ENCODE measurements at regions not wholly inside any gene's neighbourhood (a gene's known extent, or its start where the extent isn't known, plus 50 kb on each side); places are given as distances from the start of the nearest gene placed in this dataset.

DNA sequence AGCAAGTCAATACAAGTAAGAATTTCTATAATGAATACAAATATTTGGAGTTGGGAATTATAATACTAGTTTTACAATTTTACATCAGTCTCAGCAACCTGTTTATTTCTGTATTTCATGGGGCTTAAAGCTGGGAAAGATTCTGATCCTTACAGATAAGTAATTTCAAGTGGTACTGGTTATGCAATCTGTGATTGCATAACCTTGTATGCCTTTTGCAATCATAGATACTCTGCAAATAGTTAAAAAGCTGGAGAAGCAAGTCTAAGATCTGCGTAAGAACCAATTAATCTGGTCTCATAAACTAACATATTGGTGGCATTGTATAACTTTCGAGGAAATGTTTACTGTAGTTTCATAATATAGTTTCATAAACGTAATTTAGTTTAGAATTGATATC, 198.3 kb upstream of the PGR start:
- no peaks in the 10 kb centered on the region for H3K9me3 ChIP-seq
- H3K27ac ChIP-seq, result no peak overlapping the region
- no peaks in the 10 kb centered on the region for H3K4me1 ChIP-seq
- no peaks in the 10 kb centered on the region for H3K36me3 ChIP-seq
- TF ChIP-seq CTCF (IDR thresholded peaks at IDR 0.05), result no peak
- H3K27me3 ChIP-seq, result no peaks in the 10 kb centered on the region
- no peak overlapping the region for H3K4me3 ChIP-seq
- DNase-seq (no peak), ATAC-seq (peak; percentile 20)
- intact Hi-C loops (cut with DNase I), result no loop called here

- no peaks in the 10 kb centered on the region for H3K36me3 ChIP-seq
- no peaks in the 10 kb centered on the region for H3K27me3 ChIP-seq
- no peak overlapping the region for H3K4me3 ChIP-seq
- ATAC-seq (no peak), DNase-seq (no peak)
- intact Hi-C loops (cut with DNase I), result no loop called here
- H3K4me1 ChIP-seq, result no peaks in the 10 kb centered on the region
- no peaks in the 10 kb centered on the region for H3K9me3 ChIP-seq
- no peak for TF ChIP-seq CTCF (IDR thresholded peaks at IDR 0.05)
- no peak overlapping the region for H3K27ac ChIP-seq
Measured at GRCh38 chr11:101326141-101326540, 196.5 kb upstream of the PGR start.

- H3K4me1 ChIP-seq, result no peaks in the 10 kb centered on the region
- no peak overlapping the region for H3K4me3 ChIP-seq
- ATAC-seq, result no peak
- H3K9me3 ChIP-seq, result no peaks in the 10 kb centered on the region
- H3K27ac ChIP-seq, result no peak overlapping the region
- no peak for TF ChIP-seq CTCF (IDR thresholded peaks at IDR 0.05)
- H3K27me3 ChIP-seq, result no peaks in the 10 kb centered on the region
- H3K36me3 ChIP-seq, result no peaks in the 10 kb centered on the region
- DNase-seq, result no peak
- intact Hi-C loops (cut with DNase I), result no loop called here
Measured at GRCh38 chr11:101323997-101324396, 194.4 kb upstream of the PGR start.

DNA sequence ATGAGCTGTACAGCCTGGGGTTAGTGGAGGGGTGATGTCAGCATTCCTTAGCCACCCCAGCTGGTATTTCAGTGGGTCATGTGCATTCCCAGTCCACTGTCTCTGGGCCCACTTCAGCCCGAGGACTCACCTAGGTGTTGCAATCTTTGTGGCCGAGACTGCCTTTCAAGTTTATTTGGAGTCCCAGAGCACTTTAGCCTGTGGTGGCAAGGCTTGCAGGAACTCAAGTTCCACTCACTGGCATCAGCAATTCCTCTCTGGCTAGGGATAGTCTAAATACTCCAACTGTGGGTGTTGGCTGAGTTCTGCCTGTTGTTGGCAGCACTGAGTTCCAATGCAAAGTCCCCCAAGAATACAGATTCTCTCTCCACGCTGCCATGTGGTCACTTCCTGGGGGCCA, 191.6 kb upstream of the PGR start:
- H3K4me1 ChIP-seq, result no peaks in the 10 kb centered on the region
- H3K27ac ChIP-seq, result no peak overlapping the region
- intact Hi-C loops (cut with DNase I), result no loop called here

DNA sequence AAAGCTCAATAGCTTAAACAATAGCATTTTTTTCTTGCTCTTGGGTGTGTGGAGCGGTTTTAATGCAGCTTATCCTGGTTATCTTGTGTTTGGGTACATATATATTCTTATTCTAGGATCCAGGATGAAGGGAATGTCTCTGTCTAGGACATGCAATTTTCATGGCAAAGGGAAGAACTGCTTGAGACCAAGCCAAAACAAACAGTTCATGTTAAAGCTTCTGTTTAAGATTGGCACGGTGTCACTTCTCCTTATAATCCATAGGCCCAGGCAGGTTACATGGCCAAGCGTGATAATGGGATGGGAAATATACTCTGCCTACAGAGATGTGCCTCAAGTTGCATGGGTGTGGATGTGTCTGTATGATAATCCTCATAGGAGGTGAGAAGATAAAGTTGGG, 177.1 kb upstream of the PGR start:
- intact Hi-C loops (cut with DNase I), result no loop called here
- no peaks in the 10 kb centered on the region for H3K9me3 ChIP-seq
- no peak overlapping the region for H3K4me3 ChIP-seq
- DNase-seq, result no peak
- no peaks in the 10 kb centered on the region for H3K27me3 ChIP-seq
- TF ChIP-seq CTCF (IDR thresholded peaks at IDR 0.05), result no peak
- no peak overlapping the region for H3K27ac ChIP-seq
- H3K4me1 ChIP-seq, result no peaks in the 10 kb centered on the region
- no peaks in the 10 kb centered on the region for H3K36me3 ChIP-seq
- ATAC-seq, result no peak

More for the DNA sequence above, 191.6 kb upstream of the PGR start:
- peak; percentile 12 for TF ChIP-seq CTCF (IDR thresholded peaks at IDR 0.05)
- no peaks in the 10 kb centered on the region for H3K27me3 ChIP-seq
- ATAC-seq (peak; percentile 94), DNase-seq (peak; percentile 78)
- no peaks in the 10 kb centered on the region for H3K36me3 ChIP-seq
- no peaks in the 10 kb centered on the region for H3K9me3 ChIP-seq
- no peak overlapping the region for H3K4me3 ChIP-seq

DNA sequence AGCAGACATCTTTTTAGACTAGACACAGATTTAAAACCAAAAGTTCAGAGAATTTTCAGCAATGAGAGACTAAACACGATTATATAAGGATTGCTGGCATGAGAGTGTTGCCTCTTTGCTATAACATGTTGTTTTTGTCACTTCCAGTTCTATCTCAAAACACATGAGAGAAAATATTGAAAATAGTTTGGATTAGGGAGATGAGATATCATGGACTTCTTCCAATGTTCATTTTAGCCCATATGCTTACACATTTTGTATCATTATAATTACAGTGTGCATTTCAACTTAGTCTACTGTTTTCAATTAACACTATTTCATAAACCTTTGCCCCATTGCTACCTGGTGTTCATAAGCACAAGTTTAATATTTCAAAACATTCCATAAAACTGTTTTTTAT, 175.9 kb upstream of the PGR start:
- Histone ChIP-seq H3K27me3 (no peaks in the 10 kb centered on the region), H3K4me1 (no peaks in the 10 kb centered on the region), H3K36me3 (no peaks in the 10 kb centered on the region), H3K9me3 (no peaks in the 10 kb centered on the region), H3K4me3 (no peak overlapping the region), H3K27ac (no peak overlapping the region)
- ATAC-seq (no peak), DNase-seq (no peak)
- no peak for TF ChIP-seq CTCF (IDR thresholded peaks at IDR 0.05)
- intact Hi-C loops (cut with DNase I), result no loop called here
